ENCODE measurements at regions not wholly inside any gene's neighbourhood (a gene's known extent, or its start where the extent isn't known, plus 50 kb on each side); places are given as distances from the start of the nearest gene placed in this dataset.

- no peak for TF ChIP-seq POLR2AphosphoS5 (IDR thresholded peaks at IDR 0.05; ENCODE audit: low read depth, low read length)
- no peak for TF ChIP-seq EGR1 (IDR thresholded peaks at IDR 0.05; ENCODE audit: low read depth)
These were observed 64.5 kb downstream of the ZFP36L2 start for GRCh38 chr2:43161650-43162510.
